ENCODE measurements at regions not wholly inside any gene's neighbourhood (a gene's known extent, or its start where the extent isn't known, plus 50 kb on each side); places are given as distances from the start of the nearest gene placed in this dataset.

DNA sequence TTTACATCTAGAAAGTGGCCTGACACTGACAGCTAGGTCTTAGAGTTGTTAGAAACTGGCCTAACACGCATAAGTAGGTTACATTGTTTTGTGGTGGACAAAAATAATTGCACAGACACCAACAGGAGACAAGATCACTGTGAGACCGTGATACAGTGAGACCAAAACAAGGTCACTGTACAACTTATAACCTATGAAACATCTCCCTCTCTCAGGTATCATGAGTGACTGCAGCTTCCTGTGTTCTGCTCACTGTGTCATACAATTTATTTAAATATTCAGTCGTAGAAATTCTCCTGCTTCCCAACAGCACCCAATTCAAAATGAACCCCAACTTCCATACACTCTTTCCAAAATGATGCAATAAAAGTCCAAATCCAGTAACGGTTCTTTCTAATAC, 2165.2 kb downstream of the PCDH9 start:
- TF ChIP-seq, protein P1, sequence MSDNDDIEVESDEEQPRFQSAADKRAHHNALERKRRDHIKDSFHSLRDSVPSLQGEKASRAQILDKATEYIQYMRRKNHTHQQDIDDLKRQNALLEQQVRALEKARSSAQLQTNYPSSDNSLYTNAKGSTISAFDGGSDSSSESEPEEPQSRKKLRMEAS (IDR thresholded peaks at IDR 0.05; ENCODE audit: insufficient read depth, insufficient read length): no peak
- no peak for TF ChIP-seq JUN (IDR thresholded peaks at IDR 0.05; ENCODE audit: borderline replicate concordance, insufficient read depth, insufficient read length, low read depth)
- TF ChIP-seq, protein P2, sequence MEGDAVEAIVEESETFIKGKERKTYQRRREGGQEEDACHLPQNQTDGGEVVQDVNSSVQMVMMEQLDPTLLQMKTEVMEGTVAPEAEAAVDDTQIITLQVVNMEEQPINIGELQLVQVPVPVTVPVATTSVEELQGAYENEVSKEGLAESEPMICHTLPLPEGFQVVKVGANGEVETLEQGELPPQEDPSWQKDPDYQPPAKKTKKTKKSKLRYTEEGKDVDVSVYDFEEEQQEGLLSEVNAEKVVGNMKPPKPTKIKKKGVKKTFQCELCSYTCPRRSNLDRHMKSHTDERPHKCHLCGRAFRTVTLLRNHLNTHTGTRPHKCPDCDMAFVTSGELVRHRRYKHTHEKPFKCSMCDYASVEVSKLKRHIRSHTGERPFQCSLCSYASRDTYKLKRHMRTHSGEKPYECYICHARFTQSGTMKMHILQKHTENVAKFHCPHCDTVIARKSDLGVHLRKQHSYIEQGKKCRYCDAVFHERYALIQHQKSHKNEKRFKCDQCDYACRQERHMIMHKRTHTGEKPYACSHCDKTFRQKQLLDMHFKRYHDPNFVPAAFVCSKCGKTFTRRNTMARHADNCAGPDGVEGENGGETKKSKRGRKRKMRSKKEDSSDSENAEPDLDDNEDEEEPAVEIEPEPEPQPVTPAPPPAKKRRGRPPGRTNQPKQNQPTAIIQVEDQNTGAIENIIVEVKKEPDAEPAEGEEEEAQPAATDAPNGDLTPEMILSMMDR (IDR thresholded peaks at IDR 0.05; ENCODE audit: extremely low read depth in 1 of 2, insufficient read depth in 1 of 2, low read depth in 1 of 2, low read length in 2 of 2): no peak
- TF ChIP-seq POLR2A (IDR thresholded peaks at IDR 0.05; ENCODE audit: low read depth, low read length): no peak
- no peak for TF ChIP-seq MYC (IDR thresholded peaks at IDR 0.05; ENCODE audit: low read depth, low read length)
- TF ChIP-seq POLR2AphosphoS5 (IDR thresholded peaks at IDR 0.05; ENCODE audit: insufficient read depth, low read depth, low read length): no peak
- TF ChIP-seq EZH2 (IDR thresholded peaks at IDR 0.05; ENCODE audit: borderline replicate concordance, low read depth, low read length, severe bottlenecking): no peak

Measured in endothelial cell of umbilical vein (primary cell).